ENCODE measurements at regions not wholly inside any gene's neighbourhood (a gene's known extent, or its start where the extent isn't known, plus 50 kb on each side); places are given as distances from the start of the nearest gene placed in this dataset.

- TF ChIP-seq CTCF (IDR thresholded peaks at IDR 0.05; ENCODE audit: extremely low read depth, missing control alignments), result no peak
- DNase-seq (ENCODE audit: low spot score), result no peak
These were observed 391.1 kb upstream of the GRIA1 start for GRCh38 chr5:153099328-153099727.

- no peak for TF ChIP-seq CTCF (IDR thresholded peaks at IDR 0.05; ENCODE audit: extremely low read depth, missing control alignments)
- DNase-seq (ENCODE audit: low spot score), result no peak
These were observed 389.0 kb upstream of the GRIA1 start for GRCh38 chr5:153101235-153102180.

GRCh38 chr5:153116916-153117315 lies 373.6 kb upstream of the GRIA1 start:
- DNase-seq (ENCODE audit: low spot score), result no peak
- TF ChIP-seq CTCF (IDR thresholded peaks at IDR 0.05; ENCODE audit: extremely low read depth, missing control alignments), result no peak

GRCh38 chr5:153118018-153118417 lies 372.5 kb upstream of the GRIA1 start:
- no peak for DNase-seq (ENCODE audit: low spot score)
- TF ChIP-seq CTCF (IDR thresholded peaks at IDR 0.05; ENCODE audit: extremely low read depth, missing control alignments), result no peak

GRCh38 chr5:153122403-153122802 lies 368.1 kb upstream of the GRIA1 start:
- no peak for TF ChIP-seq CTCF (IDR thresholded peaks at IDR 0.05; ENCODE audit: extremely low read depth, missing control alignments)
- no peak for DNase-seq (ENCODE audit: low spot score)

- no peak for DNase-seq (ENCODE audit: low spot score)
- TF ChIP-seq CTCF (IDR thresholded peaks at IDR 0.05; ENCODE audit: extremely low read depth, missing control alignments), result no peak
These were observed 360.2 kb upstream of the GRIA1 start for GRCh38 chr5:153130296-153130695.

GRCh38 chr5:153135411-153135810 lies 355.1 kb upstream of the GRIA1 start:
- no peak for TF ChIP-seq CTCF (IDR thresholded peaks at IDR 0.05; ENCODE audit: extremely low read depth, missing control alignments)

More at GRCh38 chr5:153135411-153135810, 355.1 kb upstream of the GRIA1 start:
- no peak for DNase-seq (ENCODE audit: low spot score)

All from GM20000 (cell line).